Prostate gland (tissue), 2 donors: ENCODE measurements at regions not wholly inside any gene's neighbourhood (a gene's known extent, or its start where the extent isn't known, plus 50 kb on each side); places are given as distances from the start of the nearest gene placed in this dataset.

ENCODE experiments used
- DNase-seq: peaks from one replicate; pipeline ENCODE4 v3.0.0-alpha.2; 2019; ENCODE audit warnings: low spot score
- H3K27ac ChIP-seq, 2 donors: fragments of 200-600 bp; sonication (generic); 2 replicates each; pipeline ENCODE4 v1.5.1; 2017 to 2019
- H3K27me3 ChIP-seq: fragments of 200-600 bp; sonication (generic); replicated peaks from 2 replicates; pipeline ENCODE4 v1.5.1; 2019; ENCODE audit not compliant: insufficient read depth
- H3K36me3 ChIP-seq, 2 donors: fragments of 200-600 bp; sonication (generic); 1 replicate in 1 of 2; 2 replicates in 1 of 2; pipeline versions ENCODE4 v1.5.1 to v1.8.1; 2017 to 2019
- H3K4me1 ChIP-seq: fragments of 200-600 bp; sonication (generic); replicated peaks from 2 replicates; pipeline ENCODE4 v1.5.1; 2019
- H3K4me3 ChIP-seq, 2 donors: fragments of 200-600 bp; sonication (generic); 2 replicates each; pipeline ENCODE4 v1.5.1; 2017 to 2019
- H3K9me3 ChIP-seq: fragments of 200-600 bp; sonication (generic); 2 replicates; pipeline ENCODE4 v1.5.1; 2017
- POLR2A ChIP-seq: fragments of 450-650 bp; IDR thresholded peaks from one replicate; pipeline ENCODE4 v1.6.1; 2016; ENCODE audit warnings: antibody characterized with exemption, mild to moderate bottlenecking
- POLR2AphosphoS5 ChIP-seq: sonication (generic); formaldehyde crosslinking; IDR thresholded peaks from one replicate; pipeline ENCODE4 v1.6.1; 2017; ENCODE audit warnings: antibody characterized with exemption
- WGBS: methylation state at CpG from one replicate; pipeline ENCODE4 v1.1.5; 2018; 5-methylcytosine and 5-hydroxymethylcytosine counted together
- intact Hi-C: fragments of 100-400 bp; cut with DNase I; formaldehyde crosslinking; loops from one replicate; pipeline ENCODE4 v1.14.2; 2022
- TF ChIP-seq, protein P1 (sequence below), 4 experiments: fragments of 200-600 bp in 2 of 4; fragments of 450-650 bp in 2 of 4; sonication (generic) in 2 of 4; IDR thresholded peaks; 1 replicate in 3 of 4; 2 replicates in 1 of 4; pipeline ENCODE4 v1.5.1; 2016 to 2019; ENCODE audit warnings: antibody characterized with exemption in 4 of 4, mild to moderate bottlenecking in 2 of 4, moderate library complexity in 2 of 4

DNA sequence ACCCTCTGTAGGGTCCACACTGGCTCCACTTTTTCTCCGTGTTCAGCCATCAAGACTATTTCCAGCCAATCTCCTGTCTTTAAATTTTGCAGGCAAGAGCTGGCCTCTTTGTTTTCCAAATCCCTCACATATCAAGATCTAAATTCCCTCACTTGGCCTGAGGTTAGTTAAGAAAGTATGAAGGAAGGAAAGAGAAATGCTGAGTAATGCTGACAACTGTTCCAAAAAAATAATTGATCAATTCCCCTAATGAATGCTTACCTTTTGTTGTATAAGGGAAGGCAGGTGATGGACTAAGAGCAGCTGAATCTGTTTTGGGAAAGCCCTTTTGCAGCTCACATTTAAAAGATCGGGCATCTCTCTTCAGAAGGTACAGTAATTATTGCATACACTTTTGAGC, 105.1 kb upstream of the KCNJ16 start:
- H3K36me3 ChIP-seq, result no peaks in the 10 kb centered on the region
- H3K4me3 ChIP-seq, result no peak overlapping the region
- no peak overlapping the region for H3K27ac ChIP-seq
- no peaks in the 10 kb centered on the region for H3K4me1 ChIP-seq
- TF ChIP-seq, protein P1, sequence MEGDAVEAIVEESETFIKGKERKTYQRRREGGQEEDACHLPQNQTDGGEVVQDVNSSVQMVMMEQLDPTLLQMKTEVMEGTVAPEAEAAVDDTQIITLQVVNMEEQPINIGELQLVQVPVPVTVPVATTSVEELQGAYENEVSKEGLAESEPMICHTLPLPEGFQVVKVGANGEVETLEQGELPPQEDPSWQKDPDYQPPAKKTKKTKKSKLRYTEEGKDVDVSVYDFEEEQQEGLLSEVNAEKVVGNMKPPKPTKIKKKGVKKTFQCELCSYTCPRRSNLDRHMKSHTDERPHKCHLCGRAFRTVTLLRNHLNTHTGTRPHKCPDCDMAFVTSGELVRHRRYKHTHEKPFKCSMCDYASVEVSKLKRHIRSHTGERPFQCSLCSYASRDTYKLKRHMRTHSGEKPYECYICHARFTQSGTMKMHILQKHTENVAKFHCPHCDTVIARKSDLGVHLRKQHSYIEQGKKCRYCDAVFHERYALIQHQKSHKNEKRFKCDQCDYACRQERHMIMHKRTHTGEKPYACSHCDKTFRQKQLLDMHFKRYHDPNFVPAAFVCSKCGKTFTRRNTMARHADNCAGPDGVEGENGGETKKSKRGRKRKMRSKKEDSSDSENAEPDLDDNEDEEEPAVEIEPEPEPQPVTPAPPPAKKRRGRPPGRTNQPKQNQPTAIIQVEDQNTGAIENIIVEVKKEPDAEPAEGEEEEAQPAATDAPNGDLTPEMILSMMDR (IDR thresholded peaks at IDR 0.05), result no peak
- TF ChIP-seq POLR2A, result no peak
- no peak for TF ChIP-seq POLR2AphosphoS5
- no peaks in the 10 kb centered on the region for H3K9me3 ChIP-seq
- 86% methylated on average over 2 of the region's 2 CpGs for WGBS
- DNase-seq, result no peak
- no peaks in the 10 kb centered on the region for H3K27me3 ChIP-seq
- intact Hi-C loops, result no loop called here

DNA sequence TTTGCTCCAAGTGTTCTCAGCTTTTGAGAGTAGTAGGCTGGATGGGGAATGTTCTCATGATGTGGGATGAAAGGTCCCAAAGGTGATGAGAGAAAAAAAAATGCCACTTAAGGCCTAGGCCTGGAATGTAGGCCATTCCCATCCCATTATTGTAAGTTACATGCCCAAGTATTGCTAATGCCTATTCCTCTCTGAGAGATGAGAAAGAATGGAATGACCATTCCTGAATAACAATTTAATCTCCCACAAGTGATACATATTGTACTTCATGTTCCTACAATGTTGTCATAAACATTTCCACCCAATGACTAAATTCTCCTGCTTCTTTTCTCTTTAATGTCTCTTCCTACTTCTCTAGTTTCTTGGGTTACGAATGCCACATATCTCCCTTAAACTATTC, 102.8 kb upstream of the KCNJ16 start:
- Histone ChIP-seq H3K27ac (no peak overlapping the region), H3K27me3 (no peaks in the 10 kb centered on the region), H3K9me3 (no peaks in the 10 kb centered on the region), H3K36me3 (no peaks in the 10 kb centered on the region), H3K4me1 (no peaks in the 10 kb centered on the region), H3K4me3 (no peak overlapping the region)
- DNase-seq, result no peak
- WGBS, result 85% methylated on average over 1 of the region's 1 CpG
- intact Hi-C loops, result no loop called here
- no peak for TF ChIP-seq POLR2A
- TF ChIP-seq POLR2AphosphoS5, result no peak
- TF ChIP-seq, protein P1 (IDR thresholded peaks at IDR 0.05), result no peak

DNA sequence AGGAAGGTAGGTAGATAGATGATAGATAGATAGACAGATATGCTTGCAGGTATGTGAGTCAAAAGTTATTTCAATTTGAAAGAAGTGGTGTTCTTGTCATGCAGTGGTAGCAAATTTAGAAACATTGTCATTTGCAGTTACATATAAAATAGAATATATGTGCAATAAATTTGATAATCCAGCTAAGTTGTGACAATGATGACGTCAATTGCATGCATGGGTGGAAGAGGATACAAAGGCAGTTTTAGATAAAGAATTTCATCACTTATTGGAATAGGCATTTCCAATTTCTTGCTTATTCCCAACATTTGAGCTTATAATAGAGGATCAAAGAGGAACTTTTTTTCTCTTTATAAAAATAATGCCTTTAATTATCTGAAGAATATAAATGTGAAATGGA, 99.2 kb upstream of the KCNJ16 start:
- Histone ChIP-seq H3K9me3 (no peaks in the 10 kb centered on the region), H3K4me3 (no peak overlapping the region), H3K27ac (no peak overlapping the region), H3K27me3 (no peaks in the 10 kb centered on the region), H3K36me3 (no peaks in the 10 kb centered on the region), H3K4me1 (no peaks in the 10 kb centered on the region)
- intact Hi-C loops, result no loop called here
- 96% methylated on average over 1 of the region's 1 CpG for WGBS
- TF ChIP-seq POLR2AphosphoS5 (no peak), POLR2A (no peak)
- TF ChIP-seq, protein P1 (IDR thresholded peaks at IDR 0.05), result no peak
- no peak for DNase-seq

DNA sequence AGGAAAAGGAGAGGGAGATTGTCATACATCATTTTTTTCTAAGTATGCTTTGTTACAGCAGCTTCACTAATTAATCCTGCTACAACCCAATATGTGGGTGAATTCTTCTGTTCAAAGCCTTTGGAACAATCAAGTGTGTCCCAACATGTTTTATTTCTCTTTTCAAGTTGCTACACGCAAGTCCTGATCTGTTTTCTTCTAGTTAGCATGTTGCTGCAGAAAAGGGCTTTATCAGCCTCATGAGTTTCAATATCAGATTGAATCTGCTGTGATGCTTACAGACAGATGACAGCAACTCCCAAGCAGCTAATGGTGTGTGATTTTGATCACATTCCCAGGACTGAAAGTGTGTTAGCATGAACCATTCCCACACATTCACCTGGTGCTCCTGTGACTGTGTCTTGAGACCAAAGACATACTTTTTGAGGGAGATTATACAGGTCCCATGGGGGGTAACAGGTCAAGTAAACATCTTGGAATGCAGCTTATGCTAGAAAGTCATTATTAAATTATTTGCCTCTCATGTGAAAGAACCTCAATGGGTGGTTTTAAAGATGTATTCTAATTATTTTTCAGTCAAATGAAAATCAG, 96.9 kb upstream of the KCNJ16 start:
- no peaks in the 10 kb centered on the region for H3K9me3 ChIP-seq
- 96% methylated on average over 1 of the region's 1 CpG for WGBS
- no peaks in the 10 kb centered on the region for H3K36me3 ChIP-seq
- intact Hi-C loops, result no loop called here
- H3K27ac ChIP-seq, result no peak overlapping the region
- TF ChIP-seq, protein P1 (IDR thresholded peaks at IDR 0.05), result no peak
- no peak for TF ChIP-seq POLR2AphosphoS5
- TF ChIP-seq POLR2A, result no peak
- DNase-seq, result no peak
- H3K27me3 ChIP-seq, result no peaks in the 10 kb centered on the region
- H3K4me1 ChIP-seq, result no peaks in the 10 kb centered on the region
- H3K4me3 ChIP-seq, result no peak overlapping the region

DNA sequence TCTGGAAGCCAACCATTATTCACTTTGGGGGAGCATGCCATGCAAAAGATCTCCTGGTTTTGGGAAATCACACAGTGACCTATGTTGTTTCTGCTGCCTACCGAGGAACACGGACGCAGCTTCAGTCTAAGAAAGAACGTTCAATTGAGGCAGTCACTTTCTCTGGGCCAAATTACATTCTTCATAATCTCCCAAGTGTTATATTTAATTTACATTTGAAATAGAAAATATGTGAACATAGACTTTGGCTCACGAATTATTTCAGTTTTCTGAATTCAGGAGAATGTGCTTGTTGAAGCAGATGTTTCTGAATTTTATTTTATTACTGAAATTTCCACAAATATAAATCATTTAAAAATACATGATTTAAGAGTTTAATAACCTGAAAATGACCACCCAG, 93.6 kb upstream of the KCNJ16 start:
- H3K4me1 ChIP-seq, result no peaks in the 10 kb centered on the region
- TF ChIP-seq POLR2A (no peak), POLR2AphosphoS5 (no peak)
- TF ChIP-seq, protein P1 (IDR thresholded peaks at IDR 0.05), result no peak
- intact Hi-C loops, result no loop called here
- DNase-seq, result no peak
- WGBS, result 90% methylated on average over 5 of the region's 5 CpGs
- H3K36me3 ChIP-seq, result no peaks in the 10 kb centered on the region
- H3K27me3 ChIP-seq, result no peaks in the 10 kb centered on the region
- no peak overlapping the region for H3K4me3 ChIP-seq
- no peak overlapping the region for H3K27ac ChIP-seq
- no peaks in the 10 kb centered on the region for H3K9me3 ChIP-seq
